HG03097 (cell line): ENCODE measurements at regions not wholly inside any gene's neighbourhood (a gene's known extent, or its start where the extent isn't known, plus 50 kb on each side); places are given as distances from the start of the nearest gene placed in this dataset.
"Not testable (repeated sequence)": the region's sequence is repeated elsewhere in the genome, so short reads cannot be mapped to it uniquely, and the experiment has no call there.

Experiments
- ATAC-seq: cut with Tn5 transposase; IDR thresholded peaks from one replicate; pipeline ENCODE4 v1.9.1; 2021; ENCODE audit not compliant: unreplicated experiment, low FRiP score

DNA sequence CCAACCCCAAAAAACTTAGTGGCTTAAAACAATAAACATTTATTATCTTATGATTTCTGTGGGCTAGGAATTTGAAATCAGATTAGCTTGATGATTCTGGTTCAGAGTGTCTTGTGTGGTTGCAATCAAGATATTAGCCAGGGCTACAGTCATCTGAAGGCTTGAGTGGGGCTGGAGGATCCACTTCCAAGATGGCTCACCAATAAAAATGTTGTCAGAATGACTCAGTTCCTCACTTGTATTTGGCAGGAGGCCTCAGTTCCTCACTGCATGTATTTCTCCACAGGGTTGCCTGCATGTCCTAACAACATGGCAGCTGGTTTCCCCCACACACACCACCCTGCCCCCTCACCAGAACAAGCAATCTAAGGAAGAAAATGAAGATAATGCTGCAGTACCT lies 98.2 kb upstream of the NIPBL start:
- no peak for ATAC-seq

GRCh38 chr5:36782612-36783011 lies 94.0 kb upstream of the NIPBL start:
- ATAC-seq = not testable (repeated sequence)

DNA sequence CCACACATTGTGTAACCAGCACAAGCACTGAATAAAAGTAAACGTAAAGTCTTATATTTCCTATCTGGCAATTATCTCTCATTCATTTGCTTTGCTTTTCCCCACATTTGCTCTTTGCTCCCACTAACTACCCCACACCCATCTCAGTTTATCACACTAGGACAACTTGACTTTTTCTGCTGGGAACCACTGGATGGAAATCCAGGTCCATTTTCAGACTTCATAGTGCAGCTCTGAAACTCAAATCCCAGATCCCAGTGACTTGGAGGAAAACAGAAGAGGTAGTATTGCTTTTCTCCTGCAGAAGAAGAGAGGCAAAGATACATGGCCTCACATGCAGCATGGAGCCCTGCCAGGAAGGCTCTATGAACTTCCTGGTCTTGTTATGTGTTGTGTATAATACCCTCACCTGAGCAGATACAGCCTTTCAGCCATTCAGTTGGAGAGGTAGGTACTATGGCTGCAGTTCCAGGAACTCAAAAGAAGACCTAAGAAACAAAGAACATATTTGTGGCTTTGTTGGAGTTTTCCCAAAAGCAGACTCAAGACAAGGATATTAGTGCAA lies 90.0 kb upstream of the NIPBL start:
- no peak for ATAC-seq

GRCh38 chr5:36787365-36788093 lies 89.0 kb upstream of the NIPBL start:
- ATAC-seq = no peak

DNA sequence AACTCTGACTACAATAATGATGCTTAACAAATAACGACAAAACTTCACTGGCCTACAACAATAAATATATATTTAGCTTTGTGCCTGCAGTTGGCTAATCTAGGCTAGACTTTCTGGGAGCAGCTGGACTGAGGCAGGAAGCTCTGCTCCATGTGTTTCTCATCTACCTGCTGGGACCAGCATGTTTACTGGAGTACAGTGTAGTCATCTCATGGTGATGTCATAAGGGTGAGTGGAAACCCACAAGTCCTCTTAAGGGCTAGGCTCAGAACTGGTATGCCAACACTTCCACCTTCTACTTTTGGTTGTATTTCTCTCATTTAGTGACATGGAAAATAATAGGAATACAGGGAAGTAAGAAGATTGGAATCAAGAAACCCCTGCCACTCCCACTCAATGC lies 85.7 kb upstream of the NIPBL start:
- no peak for ATAC-seq

GRCh38 chr5:36792560-36793180 lies 83.9 kb upstream of the NIPBL start:
- ATAC-seq = no peak

DNA sequence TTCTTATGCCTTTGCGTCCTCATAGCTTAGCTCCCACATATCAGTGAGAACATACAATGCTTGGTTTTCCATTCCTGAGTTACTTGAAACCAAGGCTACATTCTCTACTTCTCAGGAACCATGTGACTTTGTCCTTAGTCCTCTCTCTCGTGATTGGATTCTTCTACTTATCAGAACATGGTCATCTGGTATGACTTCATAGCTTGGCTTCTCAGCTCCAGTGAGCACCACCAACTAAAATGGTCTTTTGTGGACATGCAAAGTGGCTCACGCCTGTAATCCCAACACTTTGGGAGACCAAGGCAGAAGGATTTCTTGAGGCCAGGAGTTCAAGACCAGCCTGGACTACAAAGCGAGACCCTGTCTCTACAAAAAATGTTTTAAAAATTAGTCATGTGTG lies 81.2 kb upstream of the NIPBL start:
- no peak for ATAC-seq

DNA sequence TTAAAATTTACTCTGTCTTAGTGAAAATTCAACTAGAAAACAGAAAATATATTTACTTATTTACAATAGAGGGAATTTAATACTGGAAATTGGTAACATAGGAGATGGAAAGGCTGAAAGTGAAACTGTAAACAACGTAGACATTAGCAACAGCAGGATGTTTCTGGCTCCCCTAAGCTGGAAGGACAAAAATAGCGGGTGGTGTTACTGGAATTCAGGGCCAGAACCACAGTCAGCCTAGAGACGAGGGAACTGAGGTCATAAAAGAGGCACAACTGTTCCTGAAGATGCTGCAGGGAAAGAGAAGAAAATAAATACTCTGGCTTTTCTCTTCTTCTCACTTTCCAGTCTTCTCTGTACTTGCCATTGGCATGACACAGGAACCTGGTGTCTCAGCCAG lies 80.4 kb upstream of the NIPBL start:
- no peak for ATAC-seq

DNA sequence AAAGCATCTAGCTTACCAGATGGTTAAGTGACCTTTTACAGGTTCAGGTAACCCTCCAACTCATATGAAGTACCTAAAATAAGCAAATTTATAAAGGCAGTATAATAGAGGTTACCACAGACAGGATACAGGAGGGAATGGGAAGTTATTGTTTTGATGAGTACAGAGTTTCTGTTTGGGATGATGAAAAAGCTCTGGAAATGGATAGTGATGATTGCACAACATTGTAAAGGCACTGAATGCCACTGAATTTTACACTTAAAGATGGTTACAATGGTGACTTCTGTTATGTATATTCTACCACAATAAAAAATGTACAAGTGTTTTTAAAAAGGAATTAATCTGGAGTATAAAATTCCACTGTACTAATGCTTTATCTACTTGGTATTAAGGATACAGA lies 75.0 kb upstream of the NIPBL start:
- ATAC-seq = no peak

GRCh38 chr5:36802187-36802586 lies 74.4 kb upstream of the NIPBL start:
- no peak for ATAC-seq

DNA sequence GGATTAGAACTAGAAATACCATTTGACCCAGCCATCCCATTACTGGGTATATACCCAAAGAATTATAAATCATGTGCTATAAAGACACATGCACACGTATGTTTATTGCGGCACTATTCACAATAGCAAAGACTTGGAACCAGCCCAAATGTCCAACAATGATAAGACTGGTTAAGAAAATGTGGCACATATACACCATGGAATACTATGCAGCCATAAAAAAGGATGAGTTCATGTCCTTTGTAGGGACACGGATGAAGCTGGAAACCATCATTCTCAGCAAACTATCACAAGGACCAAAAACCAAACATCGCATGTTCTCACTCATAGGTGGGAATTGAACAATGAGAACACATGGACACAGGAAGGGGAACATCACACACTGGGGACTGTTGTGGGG lies 63.3 kb upstream of the NIPBL start:
- ATAC-seq = not testable (repeated sequence)

- ATAC-seq = no peak
Observed at GRCh38 chr5:36815871-36816270, 60.7 kb upstream of the NIPBL start.

- ATAC-seq = no peak
Observed at GRCh38 chr5:36820900-36821299, 55.7 kb upstream of the NIPBL start.

- no peak for ATAC-seq
Observed at GRCh38 chr5:36826694-36827093, 49.9 kb upstream of the NIPBL start.
